Right ventricle myocardium superior (tissue), 1 donor: ENCODE measurements at regions not wholly inside any gene's neighbourhood (a gene's known extent, or its start where the extent isn't known, plus 50 kb on each side); places are given as distances from the start of the nearest gene placed in this dataset.

Experiments used
- ATAC-seq: fragments of 200-7000 bp; cut with Tn5 transposase; one replicate; pipeline ENCODE4 v1.9.1; 2020; ENCODE audit warnings: mild to moderate bottlenecking; ENCODE audit not compliant: poor library complexity
- DNase-seq: peaks from one replicate; pipeline ENCODE4 v3.0.0-alpha.2; 2020
- intact Hi-C: fragments of 100-400 bp; cut with DNase I; formaldehyde crosslinking; loops from one replicate; pipeline ENCODE4 v1.11.2; 2022
- donor health status: DM: no; HTN: yes; CAD: no; lungs with severe emphysema.

GRCh38 chr2:123045713-123046112, 979.4 kb upstream of the CNTNAP5 start:
- DNase-seq (no peak), ATAC-seq (no peak)
- intact Hi-C loops: no loop called here

- ATAC-seq (no peak), DNase-seq (no peak)
- intact Hi-C loops: no loop called here
Measured at GRCh38 chr2:123047186-123047585, 977.9 kb upstream of the CNTNAP5 start.

- intact Hi-C loops: no loop called here
- no peak for ATAC-seq
- DNase-seq: no peak
Measured at GRCh38 chr2:123051136-123051535, 974.0 kb upstream of the CNTNAP5 start.

GRCh38 chr2:123061534-123061933, 963.6 kb upstream of the CNTNAP5 start:
- DNase-seq (no peak), ATAC-seq (no peak)
- intact Hi-C loops: no loop called here

GRCh38 chr2:123073371-123073770, 951.7 kb upstream of the CNTNAP5 start:
- intact Hi-C loops: no loop called here
- DNase-seq (no peak), ATAC-seq (no peak)

- DNase-seq (no peak), ATAC-seq (no peak)
- intact Hi-C loops: no loop called here
Measured at GRCh38 chr2:123073956-123074355, 951.1 kb upstream of the CNTNAP5 start.

- ATAC-seq (no peak), DNase-seq (no peak)
- intact Hi-C loops: no loop called here
Measured at GRCh38 chr2:123077101-123077500, 948.0 kb upstream of the CNTNAP5 start.

GRCh38 chr2:123080331-123080730, 944.8 kb upstream of the CNTNAP5 start:
- DNase-seq: no peak
- no peak for ATAC-seq
- intact Hi-C loops: no loop called here

GRCh38 chr2:123085484-123085883, 939.6 kb upstream of the CNTNAP5 start:
- ATAC-seq (no peak), DNase-seq (no peak)
- intact Hi-C loops: no loop called here

GRCh38 chr2:123086613-123087385, 938.3 kb upstream of the CNTNAP5 start:
- DNase-seq: no peak
- ATAC-seq: no peak
- intact Hi-C loops: no loop called here

GRCh38 chr2:123091471-123091870, 933.6 kb upstream of the CNTNAP5 start:
- intact Hi-C loops: no loop called here

GRCh38 chr2:123093199-123093598, 931.9 kb upstream of the CNTNAP5 start:
- ATAC-seq: no peak
- DNase-seq: no peak
- intact Hi-C loops: no loop called here

More at GRCh38 chr2:123091471-123091870, 933.6 kb upstream of the CNTNAP5 start:
- no peak for DNase-seq
- ATAC-seq: no peak

- DNase-seq: no peak
- ATAC-seq: no peak
- intact Hi-C loops: no loop called here
Measured at GRCh38 chr2:123095219-123095835, 929.8 kb upstream of the CNTNAP5 start.

GRCh38 chr2:123098619-123099018, 926.5 kb upstream of the CNTNAP5 start:
- no peak for DNase-seq
- intact Hi-C loops: no loop called here
- ATAC-seq: no peak

- DNase-seq (no peak), ATAC-seq (no peak)
- intact Hi-C loops: no loop called here
Measured at GRCh38 chr2:123101434-123101833, 923.7 kb upstream of the CNTNAP5 start.

GRCh38 chr2:123103902-123104301, 921.2 kb upstream of the CNTNAP5 start:
- intact Hi-C loops: no loop called here
- DNase-seq (no peak), ATAC-seq (no peak)

- intact Hi-C loops: no loop called here
- ATAC-seq: no peak
Measured at GRCh38 chr2:123116595-123116994, 908.5 kb upstream of the CNTNAP5 start.

GRCh38 chr2:123127236-123127635, 897.9 kb upstream of the CNTNAP5 start:
- DNase-seq (no peak), ATAC-seq (no peak)
- intact Hi-C loops: no loop called here

More at GRCh38 chr2:123116595-123116994, 908.5 kb upstream of the CNTNAP5 start:
- no peak for DNase-seq

- DNase-seq (no peak), ATAC-seq (no peak)
- intact Hi-C loops: no loop called here
Measured at GRCh38 chr2:123128951-123129350, 896.1 kb upstream of the CNTNAP5 start.

- ATAC-seq (no peak), DNase-seq (no peak)
- intact Hi-C loops: no loop called here
Measured at GRCh38 chr2:123136419-123136818, 888.7 kb upstream of the CNTNAP5 start.
